ENCODE measurements at regions not wholly inside any gene's neighbourhood (a gene's known extent, or its start where the extent isn't known, plus 50 kb on each side); places are given as distances from the start of the nearest gene placed in this dataset.
A peak's percentile ranks its signal among the peaks of the same experiment; 100 is the strongest.

DNA sequence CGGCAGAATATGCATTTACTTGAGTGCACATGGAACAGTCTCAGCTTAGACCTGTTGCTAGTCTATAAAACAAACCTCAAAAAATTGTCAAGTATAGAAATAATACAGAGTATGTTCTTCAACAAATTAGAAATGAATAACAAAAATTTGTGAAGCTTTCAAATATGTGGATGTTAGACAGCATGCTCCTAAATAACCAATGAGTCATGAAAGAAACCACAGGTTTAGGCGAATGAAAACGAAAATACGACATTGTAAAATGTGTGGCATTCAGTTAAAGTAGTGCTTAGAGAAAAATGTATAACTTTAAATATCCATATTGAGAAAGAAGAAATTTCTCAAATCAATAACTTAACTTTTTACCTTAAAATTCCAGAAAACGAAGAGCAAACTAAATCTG, 760.0 kb upstream of the SORCS1 start:
- Histone ChIP-seq H3K36me3 (no peaks in the 10 kb centered on the region), H3K4me1 (no peaks in the 10 kb centered on the region), H3K27ac (no peak overlapping the region), H3K9me3 (peaks cover 0 to 9% (median 0%) of the 10 kb centered on the region in 4 donors), H3K4me3 (no peak overlapping the region), H3K27me3 (no peaks in the 10 kb centered on the region)
- TF ChIP-seq, protein P1, sequence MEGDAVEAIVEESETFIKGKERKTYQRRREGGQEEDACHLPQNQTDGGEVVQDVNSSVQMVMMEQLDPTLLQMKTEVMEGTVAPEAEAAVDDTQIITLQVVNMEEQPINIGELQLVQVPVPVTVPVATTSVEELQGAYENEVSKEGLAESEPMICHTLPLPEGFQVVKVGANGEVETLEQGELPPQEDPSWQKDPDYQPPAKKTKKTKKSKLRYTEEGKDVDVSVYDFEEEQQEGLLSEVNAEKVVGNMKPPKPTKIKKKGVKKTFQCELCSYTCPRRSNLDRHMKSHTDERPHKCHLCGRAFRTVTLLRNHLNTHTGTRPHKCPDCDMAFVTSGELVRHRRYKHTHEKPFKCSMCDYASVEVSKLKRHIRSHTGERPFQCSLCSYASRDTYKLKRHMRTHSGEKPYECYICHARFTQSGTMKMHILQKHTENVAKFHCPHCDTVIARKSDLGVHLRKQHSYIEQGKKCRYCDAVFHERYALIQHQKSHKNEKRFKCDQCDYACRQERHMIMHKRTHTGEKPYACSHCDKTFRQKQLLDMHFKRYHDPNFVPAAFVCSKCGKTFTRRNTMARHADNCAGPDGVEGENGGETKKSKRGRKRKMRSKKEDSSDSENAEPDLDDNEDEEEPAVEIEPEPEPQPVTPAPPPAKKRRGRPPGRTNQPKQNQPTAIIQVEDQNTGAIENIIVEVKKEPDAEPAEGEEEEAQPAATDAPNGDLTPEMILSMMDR (IDR thresholded peaks at IDR 0.05), result no peak
- no peak for TF ChIP-seq EP300 (IDR thresholded peaks at IDR 0.05)
- no peak for TF ChIP-seq POLR2A (IDR thresholded peaks at IDR 0.05)
- WGBS, 2 donors, result 88 to 89% methylated on average over 5 of the region's 5 CpGs
- no peak for DNase-seq (ENCODE audit: low spot score in 2 of 2)

DNA sequence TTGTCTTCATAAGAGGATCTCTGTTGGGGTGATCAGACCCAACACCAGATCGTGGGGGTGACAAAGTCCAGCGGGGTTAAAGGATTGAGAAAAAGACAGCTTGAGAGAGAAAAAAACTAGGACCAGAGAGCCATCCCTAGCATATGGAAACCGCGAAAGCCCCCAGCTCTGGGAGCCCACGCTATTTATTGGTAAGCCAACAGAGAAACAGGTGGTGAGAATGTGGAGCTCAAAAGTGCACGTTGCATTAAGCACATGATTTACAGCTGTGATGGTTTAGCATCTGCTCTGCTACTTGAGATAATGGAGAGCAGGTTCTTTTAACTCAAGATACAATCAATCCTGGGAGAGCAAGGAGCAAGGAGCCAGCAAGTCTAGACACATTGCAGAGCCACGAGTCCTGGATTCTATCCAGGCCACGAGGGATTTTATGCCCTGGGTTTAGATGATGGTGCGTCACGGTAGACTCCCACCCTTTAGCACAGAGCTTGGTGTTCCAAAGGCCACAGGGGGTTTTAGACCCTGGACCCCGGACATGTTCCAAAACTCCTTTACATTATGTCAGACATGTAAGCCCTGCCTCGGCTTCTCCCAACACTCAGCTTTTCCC, 755.2 kb upstream of the SORCS1 start:
- no peak for DNase-seq (ENCODE audit: low spot score in 2 of 2)
- Histone ChIP-seq H3K4me1 (peaks cover 0 to 4% (median 1%) of the 10 kb centered on the region in 4 donors), H3K9me3 (peaks cover 0 to 17% (median 2%) of the 10 kb centered on the region in 4 donors), H3K4me3 (no peak overlapping the region), H3K27ac (no peak overlapping the region), H3K36me3 (no peaks in the 10 kb centered on the region), H3K27me3 (peaks cover 0 to 11% of the 10 kb centered on the region in 2 donors)
- no peak for TF ChIP-seq EP300 (IDR thresholded peaks at IDR 0.05)
- TF ChIP-seq, protein P1 (IDR thresholded peaks at IDR 0.05), result no peak
- no peak for TF ChIP-seq POLR2A (IDR thresholded peaks at IDR 0.05)
- 75% methylated on average over 12 of the region's 12 CpGs for WGBS, 2 donors

GRCh38 chr10:107918171-107918570, 753.7 kb upstream of the SORCS1 start:
- H3K4me1 ChIP-seq, result peaks cover 0 to 7% (median 2%) of the 10 kb centered on the region in 4 donors
- peaks cover 0 to 17% (median 2%) of the 10 kb centered on the region in 4 donors for H3K9me3 ChIP-seq
- peaks cover 0 to 17% of the 10 kb centered on the region in 2 donors for H3K27me3 ChIP-seq
- 93 to 98% methylated on average over 4 of the region's 4 CpGs for WGBS, 2 donors
- TF ChIP-seq POLR2A (IDR thresholded peaks at IDR 0.05), result no peak
- no peak for TF ChIP-seq EP300 (IDR thresholded peaks at IDR 0.05)
- TF ChIP-seq, protein P1 (IDR thresholded peaks at IDR 0.05), result no peak
- DNase-seq (ENCODE audit: low spot score in 2 of 2), result no peak
- no peaks in the 10 kb centered on the region for H3K36me3 ChIP-seq
- peak overlapping the region in 1 of 4 donors; percentile 94 for H3K27ac ChIP-seq
- no peak overlapping the region for H3K4me3 ChIP-seq

GRCh38 chr10:107915215-107915610, 750.7 kb upstream of the SORCS1 start:
- no peak for DNase-seq (ENCODE audit: low spot score in 2 of 2)
- Histone ChIP-seq H3K27me3 (peaks cover 0 to 17% of the 10 kb centered on the region in 2 donors), H3K9me3 (peaks cover 0 to 15% (median 2%) of the 10 kb centered on the region in 4 donors), H3K27ac (peak overlapping the region; percentile 85 to 94 (median 87)), H3K36me3 (no peaks in the 10 kb centered on the region), H3K4me1 (peaks cover 0 to 7% (median 2%) of the 10 kb centered on the region in 4 donors), H3K4me3 (peak overlapping the region; percentile 41 to 58 (median 48))
- TF ChIP-seq EP300 (IDR thresholded peaks at IDR 0.05) (peak; percentile 67 to 89), POLR2A (IDR thresholded peaks at IDR 0.05) (peak in 1 of 2 donors; percentile 69)
- TF ChIP-seq, protein P1 (IDR thresholded peaks at IDR 0.05), result peak in 1 of 5 experiments; percentile 9
- WGBS, 2 donors, result 9 to 20% methylated on average over 8 of the region's 8 CpGs

- peaks cover 0 to 9% (median 2%) of the 10 kb centered on the region in 4 donors for H3K9me3 ChIP-seq
- WGBS, 2 donors, result 3 to 7% methylated on average over 25 to 71 of the region's 78 CpGs
- peaks cover 0 to 17% of the 10 kb centered on the region in 2 donors for H3K27me3 ChIP-seq
- TF ChIP-seq POLR2A (IDR thresholded peaks at IDR 0.05) (no peak), EP300 (IDR thresholded peaks at IDR 0.05) (no peak)
- TF ChIP-seq, protein P1 (IDR thresholded peaks at IDR 0.05), result no peak
- peak overlapping the region; percentile 85 to 94 (median 87) for H3K27ac ChIP-seq
- peak overlapping the region; percentile 41 to 58 (median 48) for H3K4me3 ChIP-seq
- no peaks in the 10 kb centered on the region for H3K36me3 ChIP-seq
- peaks cover 0 to 7% (median 2%) of the 10 kb centered on the region in 4 donors for H3K4me1 ChIP-seq
- no peak for DNase-seq (ENCODE audit: low spot score in 2 of 2)
Observed at GRCh38 chr10:107914450-107915214, 750.1 kb upstream of the SORCS1 start.

All from tibial nerve (tissue), 4 donors.